ENCODE measurements at regions not wholly inside any gene's neighbourhood (a gene's known extent, or its start where the extent isn't known, plus 50 kb on each side); places are given as distances from the start of the nearest gene placed in this dataset.
A peak's percentile ranks its signal among the peaks of the same experiment; 100 is the strongest.
"Not testable (repeated sequence)": the region's sequence is repeated elsewhere in the genome, so short reads cannot be mapped to it uniquely, and the experiment has no call there.

GRCh38 chr18:43786893-43787292 lies 509.6 kb upstream of the SYT4 start:
- no peak for DNase-seq (ENCODE audit: low spot score in 2 of 2)
- FAIRE-seq: no peak

DNA sequence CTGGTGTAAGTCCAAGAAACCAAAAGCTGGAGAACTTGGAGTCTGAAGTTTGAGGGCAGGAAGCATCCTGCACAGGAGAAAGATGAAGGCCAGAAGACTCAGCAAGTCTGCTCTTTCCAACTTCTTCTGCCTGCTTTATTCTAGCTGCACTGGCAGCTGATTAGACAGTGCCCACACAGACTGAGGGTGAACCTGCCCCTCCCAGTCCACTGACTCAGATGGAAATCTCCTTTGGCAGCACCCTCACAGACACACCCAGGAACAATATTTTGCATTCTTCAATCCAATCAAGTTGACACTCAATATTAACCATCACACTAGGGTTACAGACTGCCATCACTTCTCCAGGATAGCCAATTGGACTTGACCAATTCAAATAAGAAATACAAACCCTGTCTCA lies 510.4 kb upstream of the SYT4 start:
- not testable (repeated sequence) for DNase-seq (ENCODE audit: low spot score in 2 of 2); FAIRE-seq

DNA sequence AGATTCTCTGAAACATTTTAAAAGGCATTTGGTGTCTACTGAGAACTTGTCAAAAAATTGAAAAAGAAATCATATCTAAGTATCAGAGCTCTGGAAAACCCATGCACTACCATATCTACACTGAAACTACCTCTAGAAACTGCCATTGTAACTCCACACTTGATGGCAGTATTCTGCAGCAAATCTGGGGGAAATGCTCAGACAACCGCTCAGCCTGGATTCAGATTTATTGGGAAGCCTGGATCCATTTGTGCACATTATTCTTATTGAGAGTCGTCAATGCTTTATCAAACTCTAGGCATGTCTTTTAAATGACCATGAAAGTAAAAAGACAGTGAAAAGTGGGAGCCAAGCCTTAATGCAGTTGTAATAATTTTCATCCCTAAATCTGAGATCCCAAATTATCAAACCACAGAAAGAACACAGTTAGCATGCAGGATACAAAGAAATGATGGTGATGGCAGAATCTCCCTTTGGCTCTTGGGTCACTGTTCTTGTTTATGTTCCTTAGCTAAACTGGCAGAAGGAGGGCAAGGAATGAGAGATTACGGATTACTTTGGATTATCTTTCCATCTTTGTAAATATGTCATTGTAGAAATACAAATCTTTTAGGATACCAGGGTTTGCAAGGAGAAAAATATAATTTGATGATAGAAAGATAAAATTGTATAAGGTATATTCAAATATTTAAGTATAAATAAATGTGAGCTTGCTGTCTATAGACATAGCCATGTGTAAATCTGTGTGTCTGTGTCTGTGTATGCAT lies 512.1 kb upstream of the SYT4 start:
- FAIRE-seq: no peak

GRCh38 chr18:43793910-43794309 lies 516.6 kb upstream of the SYT4 start:
- FAIRE-seq: no peak
- DNase-seq (ENCODE audit: low spot score in 2 of 2): no peak

More for the DNA sequence above, 512.1 kb upstream of the SYT4 start:
- peak; percentile 16 to 45 for DNase-seq (ENCODE audit: low spot score in 2 of 2)

GRCh38 chr18:43794363-43794762 lies 517.1 kb upstream of the SYT4 start:
- no peak for FAIRE-seq

GRCh38 chr18:43797347-43797746 lies 520.1 kb upstream of the SYT4 start:
- no peak for FAIRE-seq
- DNase-seq (ENCODE audit: low spot score in 2 of 2): no peak

More at GRCh38 chr18:43794363-43794762, 517.1 kb upstream of the SYT4 start:
- no peak for DNase-seq (ENCODE audit: low spot score in 2 of 2)

GRCh38 chr18:43800584-43800983 lies 523.3 kb upstream of the SYT4 start:
- DNase-seq (ENCODE audit: low spot score in 2 of 2) (no peak), FAIRE-seq (no peak)

DNA sequence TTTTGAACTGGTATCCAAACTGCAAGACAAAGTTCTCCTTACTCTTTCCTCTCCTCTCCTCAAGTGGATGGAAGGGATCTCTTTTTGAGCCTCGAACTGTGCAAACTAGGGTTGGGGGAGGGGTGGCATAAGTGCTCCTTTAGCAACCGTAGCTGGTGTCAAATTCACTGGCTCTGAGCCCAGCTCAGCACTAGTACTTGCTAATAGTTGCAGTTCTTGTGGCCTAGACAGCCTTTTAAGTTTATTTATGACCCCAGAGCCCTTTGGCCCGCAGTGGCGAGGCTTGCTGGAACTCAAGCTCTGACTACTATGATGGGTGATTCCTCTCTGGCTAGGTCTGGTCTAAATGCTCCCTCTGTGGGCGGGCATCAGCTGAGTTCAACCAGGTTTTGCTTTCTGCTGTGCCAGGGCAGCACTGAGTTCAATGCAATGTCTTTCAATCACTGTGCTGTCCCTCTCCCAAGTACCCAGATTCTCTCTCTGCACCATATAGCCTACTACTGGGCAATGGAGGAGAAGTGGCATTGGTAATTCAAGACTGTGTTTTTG lies 528.4 kb upstream of the SYT4 start:
- no peak for FAIRE-seq
- no peak for DNase-seq (ENCODE audit: low spot score in 2 of 2)

- FAIRE-seq: no peak
- DNase-seq (ENCODE audit: low spot score in 2 of 2): no peak
Observed at GRCh38 chr18:43812627-43813026, 535.3 kb upstream of the SYT4 start.

DNA sequence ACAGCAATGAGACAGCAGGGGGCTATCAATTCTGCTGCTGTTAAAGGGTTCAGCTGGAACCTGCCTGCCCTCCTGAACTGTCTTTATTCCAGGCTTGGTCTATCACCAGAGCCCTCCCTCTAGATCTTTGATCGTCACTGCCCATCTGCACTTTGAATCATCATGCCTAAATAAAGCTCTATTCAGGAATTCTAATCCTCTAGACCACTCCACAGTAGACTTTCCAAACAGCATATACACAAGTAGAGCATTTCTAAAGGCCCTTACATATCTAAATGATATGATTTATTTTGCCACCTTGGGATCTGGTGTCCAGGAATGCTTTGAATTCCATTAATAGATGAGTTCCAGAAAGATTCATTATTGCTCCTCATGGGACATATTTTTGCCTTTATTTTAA lies 542.1 kb upstream of the SYT4 start:
- no peak for FAIRE-seq
- DNase-seq (ENCODE audit: low spot score in 2 of 2): no peak

DNA sequence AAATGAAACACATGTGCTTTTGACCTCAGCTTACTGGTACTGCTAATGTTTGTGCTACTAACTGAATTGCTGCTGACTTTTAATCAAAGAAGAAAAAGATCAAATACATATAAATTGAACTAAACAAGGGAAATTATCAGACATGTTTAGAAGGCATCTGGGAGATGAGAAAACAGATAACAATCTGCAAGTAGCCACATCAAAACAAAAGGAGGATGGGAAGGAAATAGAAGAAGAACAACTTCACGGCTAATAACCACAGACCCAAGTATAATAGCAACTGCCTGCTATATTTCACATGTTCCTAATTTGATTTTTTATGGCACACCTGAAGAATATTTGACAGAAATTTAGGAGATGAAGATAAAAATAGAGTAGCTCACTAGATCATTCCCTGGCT lies 542.6 kb upstream of the SYT4 start:
- DNase-seq (ENCODE audit: low spot score in 2 of 2): no peak
- FAIRE-seq: no peak

DNA sequence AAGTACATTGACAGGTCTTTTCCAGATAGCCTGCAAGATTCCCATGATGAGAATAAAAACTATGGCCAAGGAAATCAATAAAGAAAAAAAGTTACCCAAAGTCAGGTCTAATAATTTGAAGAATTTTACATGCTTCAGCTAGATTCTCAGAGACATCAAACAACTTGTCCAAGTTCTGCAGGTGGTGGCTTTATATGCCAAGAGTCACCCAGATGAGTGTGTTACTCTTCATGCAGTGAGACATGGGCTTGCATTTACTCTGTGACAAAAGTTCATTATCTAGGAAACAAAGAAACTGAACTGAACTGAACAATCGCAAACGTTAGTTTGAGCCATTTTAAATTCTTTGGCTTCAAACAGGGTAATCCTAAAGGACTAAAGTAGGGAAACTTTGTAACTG lies 548.5 kb upstream of the SYT4 start:
- no peak for FAIRE-seq
- DNase-seq (ENCODE audit: low spot score in 2 of 2): no peak

DNA sequence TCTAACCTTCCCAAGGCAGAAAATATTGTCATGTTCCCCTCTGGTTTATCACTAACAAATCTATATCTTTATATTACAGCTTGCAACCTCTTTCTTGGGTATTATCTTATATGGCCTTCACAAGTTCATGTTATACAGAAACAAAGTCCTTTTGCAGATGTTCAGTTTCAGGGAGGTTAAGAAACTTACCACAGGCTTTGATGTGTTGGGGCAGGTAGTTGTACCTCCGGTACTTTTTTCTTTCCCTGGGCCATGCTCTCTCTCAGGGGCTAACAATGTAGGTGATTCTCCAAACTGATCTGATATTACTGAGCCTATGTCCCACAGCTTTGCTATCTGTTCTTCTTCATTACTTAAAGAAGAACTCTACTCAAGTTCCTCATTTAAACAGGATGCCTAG lies 548.9 kb upstream of the SYT4 start:
- FAIRE-seq: no peak
- no peak for DNase-seq (ENCODE audit: low spot score in 2 of 2)

- DNase-seq (ENCODE audit: low spot score in 2 of 2) (no peak), FAIRE-seq (no peak)
Observed at GRCh38 chr18:43827311-43827710, 550.0 kb upstream of the SYT4 start.

DNA sequence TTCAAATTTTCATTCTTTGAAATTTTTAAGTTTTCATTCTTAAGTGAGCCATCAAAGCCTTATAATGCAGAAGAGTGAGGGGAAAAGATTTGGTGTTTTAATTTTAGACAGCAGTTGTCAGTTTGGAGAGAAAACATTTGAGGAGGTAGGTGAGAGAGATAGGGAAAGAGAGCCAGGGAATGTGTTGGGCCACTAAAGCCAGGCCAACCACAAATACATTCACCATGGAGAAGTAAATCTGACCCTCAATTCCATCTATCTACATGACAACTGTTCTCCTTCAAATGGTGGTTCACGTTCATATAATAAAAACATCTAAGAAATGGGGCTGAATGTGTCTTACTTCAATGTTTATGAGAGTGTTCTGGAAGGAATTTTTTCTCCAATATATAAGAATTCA lies 553.0 kb upstream of the SYT4 start:
- FAIRE-seq: no peak

GRCh38 chr18:43830947-43831346 lies 553.7 kb upstream of the SYT4 start:
- DNase-seq (ENCODE audit: low spot score in 2 of 2) (no peak), FAIRE-seq (no peak)

More for the DNA sequence above, 553.0 kb upstream of the SYT4 start:
- no peak for DNase-seq (ENCODE audit: low spot score in 2 of 2)

- FAIRE-seq: no peak
Observed at GRCh38 chr18:43846299-43846698, 569.0 kb upstream of the SYT4 start.

DNA sequence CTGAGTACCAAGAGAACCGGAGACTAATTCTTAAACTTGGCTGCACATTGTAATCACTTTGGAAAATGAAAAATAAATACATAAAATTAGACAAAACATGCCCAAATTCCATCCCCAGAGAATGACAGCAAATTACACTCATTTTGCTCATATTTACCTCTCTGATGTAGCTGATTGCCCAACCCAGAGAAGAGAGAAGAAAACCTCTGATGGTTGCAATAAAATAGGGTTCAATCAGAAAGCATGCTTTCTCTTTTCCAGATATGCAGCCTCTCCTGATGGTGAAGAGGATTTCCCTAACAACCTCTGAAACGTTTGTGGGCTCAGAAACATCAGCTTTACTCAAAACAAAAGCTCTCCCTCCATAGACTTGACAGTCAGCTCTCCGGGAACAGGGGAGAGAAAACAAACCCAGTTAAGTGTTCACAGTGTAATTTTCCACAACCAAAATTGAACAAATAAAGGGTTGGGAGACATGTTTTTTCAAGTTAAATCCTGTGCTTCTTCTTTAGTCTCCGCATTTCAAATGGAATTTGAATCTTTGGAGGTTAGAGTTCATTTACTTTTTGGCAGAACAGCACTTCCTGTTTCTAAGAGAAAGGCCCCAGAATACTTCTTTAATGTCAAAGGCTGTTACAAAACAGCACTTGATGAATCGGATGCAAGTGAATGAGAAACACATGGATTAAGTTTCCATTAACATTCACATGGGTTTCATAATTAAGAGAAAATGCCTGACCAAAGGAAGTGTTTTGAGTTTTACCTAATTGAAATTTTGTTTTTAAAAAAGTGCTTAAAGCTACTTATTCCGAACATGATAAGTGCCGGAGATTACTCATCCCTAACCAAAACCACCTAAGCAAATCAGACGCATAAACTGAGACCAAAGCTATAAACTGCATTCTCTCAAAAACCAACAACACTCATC lies 570.1 kb upstream of the SYT4 start:
- FAIRE-seq (no peak), DNase-seq (ENCODE audit: low spot score in 2 of 2) (no peak)

More at GRCh38 chr18:43846299-43846698, 569.0 kb upstream of the SYT4 start:
- no peak for DNase-seq (ENCODE audit: low spot score in 2 of 2)

GRCh38 chr18:43849831-43850230 lies 572.5 kb upstream of the SYT4 start:
- FAIRE-seq; DNase-seq (ENCODE audit: low spot score in 2 of 2): not testable (repeated sequence)

DNA sequence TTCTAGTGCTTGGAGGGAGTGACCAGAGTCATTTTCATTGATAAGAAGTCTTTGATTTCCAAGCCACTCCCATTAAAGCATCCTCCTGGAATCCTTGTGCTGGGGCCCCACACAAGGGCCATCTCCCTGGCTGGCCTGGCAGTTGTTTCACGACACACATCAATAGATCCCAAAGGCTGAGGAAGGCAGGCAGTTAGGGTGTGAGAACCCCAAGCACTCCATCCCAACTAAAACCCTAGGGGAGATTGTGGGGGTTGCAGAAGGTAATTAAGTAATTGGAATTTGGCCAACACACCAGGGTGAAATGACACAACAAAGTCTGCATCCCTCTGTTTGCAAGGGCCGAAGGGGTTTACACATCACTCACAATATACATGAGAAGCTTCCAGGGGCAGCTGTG lies 578.1 kb upstream of the SYT4 start:
- FAIRE-seq (no peak), DNase-seq (ENCODE audit: low spot score in 2 of 2) (no peak)

DNA sequence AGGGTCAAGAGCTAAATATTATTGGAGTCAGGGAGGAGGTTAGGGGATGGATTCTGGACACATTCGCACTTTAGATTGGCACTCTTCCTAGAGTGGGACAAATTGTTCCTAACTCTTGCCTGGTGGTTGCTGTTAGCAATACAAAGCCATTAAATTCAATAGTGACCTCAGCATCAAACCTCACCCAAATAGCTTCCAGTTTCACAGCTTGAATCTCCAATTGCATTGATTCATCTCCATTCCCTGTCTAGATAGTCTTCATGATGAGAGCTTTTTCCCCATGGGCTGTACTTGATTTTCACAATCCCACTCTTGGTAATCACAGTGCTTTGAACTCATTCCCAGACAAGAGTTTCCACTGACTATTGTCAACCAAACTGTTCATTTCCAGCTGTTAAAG lies 585.9 kb upstream of the SYT4 start:
- no peak for FAIRE-seq
- no peak for DNase-seq (ENCODE audit: low spot score in 2 of 2)
